SK-N-MC (cell line): ENCODE measurements at regions not wholly inside any gene's neighbourhood (a gene's known extent, or its start where the extent isn't known, plus 50 kb on each side); places are given as distances from the start of the nearest gene placed in this dataset.
"Not testable (repeated sequence)": the region's sequence is repeated elsewhere in the genome, so short reads cannot be mapped to it uniquely, and the experiment has no call there.

Source experiments
- DNase-seq: peaks from one replicate; pipeline ENCODE4 v3.0.0-alpha.2; 2011; ENCODE audit warnings: low read depth, low spot score
- H3K27ac ChIP-seq: fragments of 200-600 bp; sonication (generic); 2 replicates; pipeline ENCODE4 v1.5.1; 2016; ENCODE audit warnings: mixed run types
- H3K36me3 ChIP-seq: fragments of 200-600 bp; sonication (generic); 2 replicates; pipeline ENCODE4 v1.6.1; 2017; ENCODE audit warnings: antibody characterized with exemption, low read length, mixed read lengths; ENCODE audit not compliant: insufficient read depth
- H3K4me3 ChIP-seq: fragments of 200-600 bp; sonication (generic); 2 replicates; pipeline ENCODE4 v1.5.1; 2016
- H3K9ac ChIP-seq: fragments of 200-600 bp; sonication (generic); 2 replicates; pipeline ENCODE4 v1.8.0; 2017; ENCODE audit warnings: mixed run types, mixed read lengths; ENCODE audit not compliant: insufficient read length
- H3K9me3 ChIP-seq: fragments of 200-600 bp; sonication (generic); 2 replicates; pipeline ENCODE4 v1.6.1; 2017; ENCODE audit warnings: low read depth, mild to moderate bottlenecking, antibody characterized with exemption, low read length, moderate library complexity, mixed read lengths
- EZH2 ChIP-seq: fragments of 200-600 bp; sonication (generic); IDR thresholded peaks from one replicate; pipeline ENCODE4 v1.6.1; 2017; ENCODE audit warnings: antibody characterized with exemption
- FOXP2 ChIP-seq: optimal IDR thresholded peaks from 2 replicates; pipeline ENCODE3; 2011; ENCODE audit warnings: mild to moderate bottlenecking, moderate library complexity; ENCODE audit not compliant: insufficient read depth; ENCODE audit errors: extremely low read length, control extremely low read depth
- POLR2AphosphoS5 ChIP-seq: IDR thresholded peaks from 2 replicates; pipeline ENCODE4 v1.6.1; 2012; ENCODE audit warnings: mild to moderate bottlenecking, low read depth, low read length, borderline replicate concordance

- no peaks in the 10 kb centered on the region for H3K9me3 ChIP-seq
- no peaks in the 10 kb centered on the region for H3K36me3 ChIP-seq
- no peak overlapping the region for H3K4me3 ChIP-seq
- H3K9ac ChIP-seq: no peak overlapping the region
- no peak for DNase-seq
- no peak overlapping the region for H3K27ac ChIP-seq
- TF ChIP-seq POLR2AphosphoS5 (no peak), FOXP2 (no peak), EZH2 (no peak)
These were observed 103.5 kb downstream of the LSMEM1 start for GRCh38 chr7:112584290-112584689.

- TF ChIP-seq EZH2 (no peak), FOXP2 (no peak), POLR2AphosphoS5 (no peak)
- H3K36me3 ChIP-seq: no peaks in the 10 kb centered on the region
- H3K9me3 ChIP-seq: no peaks in the 10 kb centered on the region
- H3K4me3 ChIP-seq: no peak overlapping the region
- H3K27ac ChIP-seq: no peak overlapping the region
- no peak for DNase-seq
- H3K9ac ChIP-seq: no peak overlapping the region
These were observed 106.7 kb downstream of the LSMEM1 start for GRCh38 chr7:112587504-112587903.

GRCh38 chr7:112592565-112593263, 111.9 kb downstream of the LSMEM1 start:
- H3K4me3 ChIP-seq, H3K9me3 ChIP-seq, DNase-seq, H3K9ac ChIP-seq, H3K36me3 ChIP-seq, H3K27ac ChIP-seq: not testable (repeated sequence)

DNA sequence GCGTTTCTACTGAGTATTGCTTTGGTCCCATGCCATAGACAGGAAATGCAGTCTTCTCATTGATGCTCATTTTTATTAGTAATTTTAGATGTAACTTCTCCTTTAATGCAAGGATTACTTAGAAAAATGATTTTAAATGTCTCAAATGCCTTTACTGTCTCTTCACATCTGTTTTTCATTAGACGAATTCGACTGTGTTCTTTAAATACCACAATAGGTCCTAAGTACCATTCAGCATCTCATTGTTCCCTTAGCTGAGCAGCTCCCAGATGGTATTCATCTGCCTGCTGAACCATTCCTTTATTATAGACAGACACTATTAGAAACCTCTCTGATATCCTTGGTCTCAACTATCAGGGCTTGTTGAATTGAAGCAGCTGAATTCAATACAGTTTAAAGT, 113.6 kb downstream of the LSMEM1 start:
- no peak for TF ChIP-seq EZH2
- TF ChIP-seq FOXP2: peak; percentile 44

GRCh38 chr7:112596260-112596659, 115.5 kb downstream of the LSMEM1 start:
- Histone ChIP-seq H3K36me3 (no peaks in the 10 kb centered on the region), H3K9ac (no peak overlapping the region), H3K4me3 (peak overlapping the region; percentile 7; the same call in 1 of the 2 replicates), H3K27ac (no peak overlapping the region), H3K9me3 (no peaks in the 10 kb centered on the region)
- no peak for TF ChIP-seq POLR2AphosphoS5
- no peak for TF ChIP-seq EZH2
- no peak for TF ChIP-seq FOXP2
- no peak for DNase-seq

More for the DNA sequence above, 113.6 kb downstream of the LSMEM1 start:
- Histone ChIP-seq H3K9ac (no peak overlapping the region), H3K36me3 (no peaks in the 10 kb centered on the region), H3K4me3 (peak overlapping the region; percentile 33; the same call in 1 of the 2 replicates), H3K27ac (peak overlapping the region; percentile 30; the same call in 1 of the 2 replicates), H3K9me3 (no peaks in the 10 kb centered on the region)
- DNase-seq: peak; percentile 87

DNA sequence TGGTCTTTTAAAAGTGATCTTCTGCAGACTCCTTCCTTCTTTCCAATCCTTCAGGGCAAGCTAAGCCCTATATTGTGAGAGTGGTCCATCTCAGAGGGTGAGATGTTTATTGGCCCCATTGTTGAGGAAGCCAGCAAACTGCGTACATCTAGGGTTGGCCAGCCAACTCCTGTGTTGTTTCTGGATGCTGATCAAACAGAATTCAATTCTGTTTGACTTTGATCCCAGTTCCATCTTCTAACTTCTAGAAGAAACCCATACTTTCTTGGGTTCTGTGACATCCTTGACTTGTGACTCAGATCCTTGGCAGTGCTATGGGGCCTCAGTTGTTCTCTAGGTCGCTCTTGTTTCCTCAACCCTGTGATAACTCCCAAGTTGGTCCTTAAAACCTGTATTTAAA, 116.2 kb downstream of the LSMEM1 start:
- TF ChIP-seq POLR2AphosphoS5: no peak
- no peak for TF ChIP-seq FOXP2
- TF ChIP-seq EZH2: no peak
- H3K9ac ChIP-seq: no peak overlapping the region
- H3K9me3 ChIP-seq: no peaks in the 10 kb centered on the region
- DNase-seq: no peak
- H3K36me3 ChIP-seq: no peaks in the 10 kb centered on the region
- H3K27ac ChIP-seq: no peak overlapping the region
- H3K4me3 ChIP-seq: no peak overlapping the region

- Histone ChIP-seq H3K9me3 (no peaks in the 10 kb centered on the region), H3K27ac (no peak overlapping the region), H3K36me3 (no peaks in the 10 kb centered on the region), H3K4me3 (no peak overlapping the region), H3K9ac (no peak overlapping the region)
- TF ChIP-seq POLR2AphosphoS5 (no peak), EZH2 (no peak), FOXP2 (no peak)
- DNase-seq: no peak
These were observed 122.9 kb downstream of the LSMEM1 start for GRCh38 chr7:112603673-112604072.

- DNase-seq: no peak
- H3K9me3 ChIP-seq: no peaks in the 10 kb centered on the region
- H3K27ac ChIP-seq: no peak overlapping the region
- H3K9ac ChIP-seq: no peak overlapping the region
- no peaks in the 10 kb centered on the region for H3K36me3 ChIP-seq
- H3K4me3 ChIP-seq: no peak overlapping the region
- no peak for TF ChIP-seq FOXP2
- no peak for TF ChIP-seq EZH2
- TF ChIP-seq POLR2AphosphoS5: no peak
These were observed 129.8 kb downstream of the LSMEM1 start for GRCh38 chr7:112610636-112611035.

DNA sequence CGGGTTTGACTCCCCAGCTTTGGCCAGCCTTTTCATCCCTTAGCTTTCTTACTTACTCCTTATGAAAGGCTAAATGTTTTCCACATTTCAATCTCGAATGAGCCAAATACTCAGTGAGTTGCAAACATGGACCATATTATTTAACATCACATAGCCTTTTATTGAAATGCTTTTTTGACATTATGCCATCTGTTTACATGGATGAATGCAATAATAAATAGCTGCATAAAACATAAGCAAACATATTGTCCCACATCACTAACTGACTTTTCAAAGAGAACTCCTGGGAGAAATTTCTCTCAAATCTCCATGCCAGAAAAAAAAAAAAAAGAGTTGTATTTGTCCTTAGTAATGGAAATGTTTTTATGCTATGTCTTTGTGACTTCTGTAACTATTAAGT, 134.9 kb downstream of the LSMEM1 start:
- Histone ChIP-seq H3K27ac (no peak overlapping the region), H3K9ac (no peak overlapping the region), H3K4me3 (no peak overlapping the region), H3K9me3 (no peaks in the 10 kb centered on the region), H3K36me3 (no peaks in the 10 kb centered on the region)
- no peak for DNase-seq
- no peak for TF ChIP-seq EZH2
- TF ChIP-seq POLR2AphosphoS5: no peak
- no peak for TF ChIP-seq FOXP2
